HCT116 (cell line): ENCODE measurements at regions not wholly inside any gene's neighbourhood (a gene's known extent, or its start where the extent isn't known, plus 50 kb on each side); places are given as distances from the start of the nearest gene placed in this dataset.

Experiments used
- CEBPB ChIP-seq: IDR thresholded peaks from 2 replicates; pipeline ENCODE4 v1.6.1; 2012; ENCODE audit warnings: low read depth
- CTCF ChIP-seq, 3 experiments: fragments of 200-600 bp in 1 of 3; sonication (generic) in 1 of 3; IDR thresholded peaks in 2 of 3; conservative IDR thresholded peaks in 1 of 3; 2 replicates each; pipeline ENCODE4 v1.5.1; 2012 to 2017; ENCODE audit warnings: low read depth in 2 of 3, low read length in 2 of 3, antibody characterized with exemption in 1 of 3, borderline replicate concordance in 1 of 3, control low read depth in 1 of 3, mild to moderate bottlenecking in 1 of 3, mixed read lengths in 1 of 3, mixed run types in 1 of 3, moderate library complexity in 1 of 3; ENCODE audit not compliant: insufficient read depth in 1 of 3
- MAX ChIP-seq: IDR thresholded peaks from 2 replicates; pipeline ENCODE4 v1.6.1; 2012
- POLR2A ChIP-seq: IDR thresholded peaks from 2 replicates; pipeline ENCODE4 v1.7.0; 2011; ENCODE audit warnings: borderline replicate concordance; ENCODE audit not compliant: insufficient read depth, insufficient read length; ENCODE audit errors: extremely low read depth
- POLR2AphosphoS5 ChIP-seq: IDR thresholded peaks from 2 replicates; pipeline ENCODE4 v1.6.1; 2011; ENCODE audit warnings: mild to moderate bottlenecking, low read depth, low read length, moderate library complexity
- RAD21 ChIP-seq: IDR thresholded peaks from 2 replicates; pipeline ENCODE4 v1.6.1; 2012; ENCODE audit warnings: low read depth, mild to moderate bottlenecking
- TF ChIP-seq, protein P1 (sequence below): IDR thresholded peaks from 2 replicates; pipeline ENCODE4 v1.6.1; 2012; ENCODE audit warnings: low read depth

GRCh38 chr6:67646550-67646949 is 988.5 kb upstream of the ADGRB3 start:
- TF ChIP-seq CTCF (IDR thresholded peaks at IDR 0.05 in 2 of 3, conservative IDR thresholded peaks at IDR 0.05 in 1 of 3; ENCODE audit: borderline replicate concordance in 1 of 3, insufficient read depth in 1 of 3, low read depth in 2 of 3, low read length in 2 of 3) (no peak), RAD21 (no peak), POLR2A (no peak), POLR2AphosphoS5 (no peak), MAX (no peak), CEBPB (no peak)
- TF ChIP-seq, protein P1, sequence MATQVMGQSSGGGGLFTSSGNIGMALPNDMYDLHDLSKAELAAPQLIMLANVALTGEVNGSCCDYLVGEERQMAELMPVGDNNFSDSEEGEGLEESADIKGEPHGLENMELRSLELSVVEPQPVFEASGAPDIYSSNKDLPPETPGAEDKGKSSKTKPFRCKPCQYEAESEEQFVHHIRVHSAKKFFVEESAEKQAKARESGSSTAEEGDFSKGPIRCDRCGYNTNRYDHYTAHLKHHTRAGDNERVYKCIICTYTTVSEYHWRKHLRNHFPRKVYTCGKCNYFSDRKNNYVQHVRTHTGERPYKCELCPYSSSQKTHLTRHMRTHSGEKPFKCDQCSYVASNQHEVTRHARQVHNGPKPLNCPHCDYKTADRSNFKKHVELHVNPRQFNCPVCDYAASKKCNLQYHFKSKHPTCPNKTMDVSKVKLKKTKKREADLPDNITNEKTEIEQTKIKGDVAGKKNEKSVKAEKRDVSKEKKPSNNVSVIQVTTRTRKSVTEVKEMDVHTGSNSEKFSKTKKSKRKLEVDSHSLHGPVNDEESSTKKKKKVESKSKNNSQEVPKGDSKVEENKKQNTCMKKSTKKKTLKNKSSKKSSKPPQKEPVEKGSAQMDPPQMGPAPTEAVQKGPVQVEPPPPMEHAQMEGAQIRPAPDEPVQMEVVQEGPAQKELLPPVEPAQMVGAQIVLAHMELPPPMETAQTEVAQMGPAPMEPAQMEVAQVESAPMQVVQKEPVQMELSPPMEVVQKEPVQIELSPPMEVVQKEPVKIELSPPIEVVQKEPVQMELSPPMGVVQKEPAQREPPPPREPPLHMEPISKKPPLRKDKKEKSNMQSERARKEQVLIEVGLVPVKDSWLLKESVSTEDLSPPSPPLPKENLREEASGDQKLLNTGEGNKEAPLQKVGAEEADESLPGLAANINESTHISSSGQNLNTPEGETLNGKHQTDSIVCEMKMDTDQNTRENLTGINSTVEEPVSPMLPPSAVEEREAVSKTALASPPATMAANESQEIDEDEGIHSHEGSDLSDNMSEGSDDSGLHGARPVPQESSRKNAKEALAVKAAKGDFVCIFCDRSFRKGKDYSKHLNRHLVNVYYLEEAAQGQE, result no peak
